Osteoblast (primary cell): ENCODE measurements at regions not wholly inside any gene's neighbourhood (a gene's known extent, or its start where the extent isn't known, plus 50 kb on each side); places are given as distances from the start of the nearest gene placed in this dataset.

Source experiments
- DNase-seq: peaks from one replicate; pipeline ENCODE4 v3.0.0; 2011; ENCODE audit warnings: low spot score, mixed read lengths; ENCODE audit not compliant: insufficient read length; ENCODE audit errors: missing footprints
- H2AFZ ChIP-seq: 2 replicates; pipeline ENCODE4 v1.6.0; 2011; ENCODE audit warnings: mild to moderate bottlenecking, low read length
- H3K27ac ChIP-seq: 2 replicates; pipeline ENCODE4 v1.5.1; 2011; ENCODE audit warnings: mild to moderate bottlenecking, low read depth, low read length, moderate library complexity
- H3K27me3 ChIP-seq: 2 replicates; pipeline ENCODE4 v1.6.0; 2012; ENCODE audit warnings: mild to moderate bottlenecking, control low read depth, inconsistent platforms, low read length, moderate library complexity; ENCODE audit not compliant: insufficient read depth
- H3K36me3 ChIP-seq: 2 replicates; pipeline ENCODE4 v1.5.1; 2011; ENCODE audit warnings: mild to moderate bottlenecking, low read length, control low read depth, moderate library complexity; ENCODE audit not compliant: insufficient read depth
- H3K4me1 ChIP-seq: 2 replicates; pipeline ENCODE4 v1.5.1; 2011; ENCODE audit warnings: mild to moderate bottlenecking, low read length, control low read depth, moderate library complexity; ENCODE audit not compliant: insufficient read depth
- H3K4me2 ChIP-seq: 2 replicates; pipeline ENCODE4 v1.6.0; 2011; ENCODE audit warnings: mild to moderate bottlenecking, low read length; ENCODE audit not compliant: insufficient read depth
- H3K4me3 ChIP-seq: fragments of 200-600 bp; sonication (generic); 3 replicates; pipeline ENCODE4 v1.5.1; 2012; ENCODE audit warnings: mild to moderate bottlenecking, low read length, inconsistent platforms; ENCODE audit not compliant: insufficient read depth
- H3K79me2 ChIP-seq: 2 replicates; pipeline ENCODE4 v1.6.0; 2012; ENCODE audit warnings: mild to moderate bottlenecking, low read length, control low read depth, inconsistent platforms; ENCODE audit not compliant: insufficient read depth
- H3K9me3 ChIP-seq: 2 replicates; pipeline ENCODE4 v1.5.1; 2011; ENCODE audit warnings: low read depth, low read length, control low read depth
- H4K20me1 ChIP-seq: 2 replicates; pipeline ENCODE4 v1.6.0; 2012; ENCODE audit warnings: mild to moderate bottlenecking, low read length, control low read depth; ENCODE audit not compliant: insufficient read depth
- CTCF ChIP-seq: IDR thresholded peaks from 2 replicates; pipeline ENCODE4 v1.5.1; 2011; ENCODE audit warnings: mild to moderate bottlenecking, low read depth, low read length, moderate library complexity; ENCODE audit errors: extremely low read depth

GRCh38 chr11:87548797-87549196 is 511.1 kb downstream of the TMEM135 start:
- TF ChIP-seq CTCF, result no peak
- H3K9me3 ChIP-seq, result no peaks in the 10 kb centered on the region
- H3K4me1 ChIP-seq, result no peaks in the 10 kb centered on the region
- H2AFZ ChIP-seq, result no peak overlapping the region
- no peaks in the 10 kb centered on the region for H4K20me1 ChIP-seq
- no peak overlapping the region for H3K4me3 ChIP-seq
- no peak overlapping the region for H3K4me2 ChIP-seq
- no peaks in the 10 kb centered on the region for H3K79me2 ChIP-seq
- H3K27ac ChIP-seq, result no peak overlapping the region
- DNase-seq, result no peak
- H3K36me3 ChIP-seq, result no peaks in the 10 kb centered on the region
- no peaks in the 10 kb centered on the region for H3K27me3 ChIP-seq

DNA sequence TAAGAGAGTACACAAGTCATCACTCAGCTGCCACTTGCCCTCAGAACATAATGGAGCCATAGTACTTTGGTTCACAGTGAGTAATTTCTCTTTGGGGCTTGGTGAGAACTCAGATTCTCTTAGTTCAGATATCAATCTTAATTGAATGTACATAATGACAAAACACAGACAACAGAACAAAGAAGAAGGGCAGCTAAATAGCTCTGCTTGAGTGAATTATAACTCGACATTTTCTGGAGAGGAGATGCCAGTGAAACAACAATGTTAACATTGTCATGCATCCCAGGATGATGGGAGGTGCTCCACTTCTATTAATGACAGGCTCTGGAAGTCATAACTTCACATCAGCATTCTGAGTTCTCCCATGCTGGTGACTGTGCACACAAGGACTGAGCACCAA is 508.1 kb downstream of the TMEM135 start:
- Histone ChIP-seq H3K79me2 (no peaks in the 10 kb centered on the region), H2AFZ (no peak overlapping the region), H4K20me1 (no peaks in the 10 kb centered on the region), H3K9me3 (no peaks in the 10 kb centered on the region), H3K4me1 (no peaks in the 10 kb centered on the region), H3K36me3 (no peaks in the 10 kb centered on the region), H3K4me2 (no peak overlapping the region), H3K27ac (no peak overlapping the region), H3K27me3 (no peaks in the 10 kb centered on the region), H3K4me3 (no peak overlapping the region)
- no peak for TF ChIP-seq CTCF
- DNase-seq, result no peak

DNA sequence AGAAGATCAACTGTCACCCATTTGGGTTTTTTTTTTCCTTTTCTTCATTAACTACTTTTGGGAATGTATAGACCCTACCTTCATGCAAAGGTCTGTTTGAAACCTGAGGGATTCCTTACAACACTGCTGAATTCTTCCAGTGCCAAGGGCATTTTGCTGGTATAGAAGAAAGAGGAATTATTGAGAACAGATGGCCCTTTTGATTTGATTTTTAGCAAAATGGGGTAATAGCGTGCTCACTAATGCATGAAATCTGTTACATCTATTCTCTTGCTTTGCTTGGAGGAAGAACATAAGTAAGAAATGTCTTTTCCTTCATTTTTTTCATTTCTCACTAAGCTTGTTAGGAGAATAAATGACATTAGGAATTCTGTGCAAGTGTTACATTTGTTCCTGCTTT is 501.9 kb downstream of the TMEM135 start:
- no peak overlapping the region for H3K4me3 ChIP-seq
- H4K20me1 ChIP-seq, result no peaks in the 10 kb centered on the region
- H3K4me1 ChIP-seq, result no peaks in the 10 kb centered on the region
- H3K79me2 ChIP-seq, result no peaks in the 10 kb centered on the region
- no peak overlapping the region for H2AFZ ChIP-seq
- no peaks in the 10 kb centered on the region for H3K36me3 ChIP-seq
- TF ChIP-seq CTCF, result no peak
- H3K9me3 ChIP-seq, result no peaks in the 10 kb centered on the region
- H3K4me2 ChIP-seq, result no peak overlapping the region
- no peak for DNase-seq
- no peak overlapping the region for H3K27ac ChIP-seq
- H3K27me3 ChIP-seq, result no peaks in the 10 kb centered on the region

DNA sequence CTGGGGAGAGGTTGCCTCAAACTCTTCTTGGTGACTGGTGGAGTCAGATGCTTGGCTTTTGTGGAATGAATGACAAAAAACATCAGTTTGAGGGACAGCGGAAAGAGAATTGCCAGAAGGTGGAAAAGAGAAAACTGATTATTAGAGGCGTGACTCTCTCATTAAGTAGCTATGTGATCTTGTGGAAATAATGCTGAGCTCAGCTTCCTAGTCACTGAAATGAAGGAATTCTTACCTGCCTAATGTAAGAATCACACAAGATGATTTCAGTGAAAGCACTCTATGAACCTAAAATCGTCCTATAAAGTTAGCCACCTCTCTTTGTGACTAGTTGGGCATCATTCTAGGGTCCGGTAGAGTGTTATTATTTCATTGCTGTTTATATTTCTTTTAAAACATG is 498.8 kb downstream of the TMEM135 start:
- no peak for TF ChIP-seq CTCF
- no peaks in the 10 kb centered on the region for H3K36me3 ChIP-seq
- no peaks in the 10 kb centered on the region for H3K4me1 ChIP-seq
- H3K79me2 ChIP-seq, result no peaks in the 10 kb centered on the region
- H3K27me3 ChIP-seq, result no peaks in the 10 kb centered on the region
- H3K4me3 ChIP-seq, result no peak overlapping the region
- no peak overlapping the region for H2AFZ ChIP-seq
- no peaks in the 10 kb centered on the region for H4K20me1 ChIP-seq
- no peak overlapping the region for H3K4me2 ChIP-seq
- no peaks in the 10 kb centered on the region for H3K9me3 ChIP-seq
- no peak overlapping the region for H3K27ac ChIP-seq
- no peak for DNase-seq
